GM12873 (cell line): ENCODE measurements at regions not wholly inside any gene's neighbourhood (a gene's known extent, or its start where the extent isn't known, plus 50 kb on each side); places are given as distances from the start of the nearest gene placed in this dataset.

Experiments used
- TF ChIP-seq, protein P1 (sequence below): IDR thresholded peaks from 2 replicates; pipeline ENCODE4 v1.5.1; 2012; ENCODE audit warnings: low read depth, mild to moderate bottlenecking, moderate library complexity, low read length, control low read depth; ENCODE audit not compliant: insufficient read depth; ENCODE audit errors: missing control alignments

DNA sequence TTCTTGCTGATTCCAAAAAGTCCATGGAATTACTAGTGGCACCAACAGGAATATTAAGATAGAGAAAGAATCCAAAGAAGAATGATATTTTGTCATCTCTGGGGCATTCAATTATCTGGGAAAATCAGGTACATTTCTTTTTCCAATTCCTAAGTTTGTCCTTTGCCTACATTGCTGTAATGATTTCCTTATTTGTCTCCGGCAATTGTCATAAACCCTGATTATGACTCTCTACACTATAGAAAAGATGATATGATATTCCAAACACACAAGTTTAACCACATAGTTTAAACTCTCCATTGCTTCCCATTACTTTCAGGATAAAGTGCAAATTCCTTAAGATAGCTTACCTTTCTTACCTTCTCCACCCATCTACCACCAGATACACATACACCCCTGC lies 647.0 kb downstream of the PLPP3 start:
- TF ChIP-seq, protein P1, sequence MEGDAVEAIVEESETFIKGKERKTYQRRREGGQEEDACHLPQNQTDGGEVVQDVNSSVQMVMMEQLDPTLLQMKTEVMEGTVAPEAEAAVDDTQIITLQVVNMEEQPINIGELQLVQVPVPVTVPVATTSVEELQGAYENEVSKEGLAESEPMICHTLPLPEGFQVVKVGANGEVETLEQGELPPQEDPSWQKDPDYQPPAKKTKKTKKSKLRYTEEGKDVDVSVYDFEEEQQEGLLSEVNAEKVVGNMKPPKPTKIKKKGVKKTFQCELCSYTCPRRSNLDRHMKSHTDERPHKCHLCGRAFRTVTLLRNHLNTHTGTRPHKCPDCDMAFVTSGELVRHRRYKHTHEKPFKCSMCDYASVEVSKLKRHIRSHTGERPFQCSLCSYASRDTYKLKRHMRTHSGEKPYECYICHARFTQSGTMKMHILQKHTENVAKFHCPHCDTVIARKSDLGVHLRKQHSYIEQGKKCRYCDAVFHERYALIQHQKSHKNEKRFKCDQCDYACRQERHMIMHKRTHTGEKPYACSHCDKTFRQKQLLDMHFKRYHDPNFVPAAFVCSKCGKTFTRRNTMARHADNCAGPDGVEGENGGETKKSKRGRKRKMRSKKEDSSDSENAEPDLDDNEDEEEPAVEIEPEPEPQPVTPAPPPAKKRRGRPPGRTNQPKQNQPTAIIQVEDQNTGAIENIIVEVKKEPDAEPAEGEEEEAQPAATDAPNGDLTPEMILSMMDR = no peak

DNA sequence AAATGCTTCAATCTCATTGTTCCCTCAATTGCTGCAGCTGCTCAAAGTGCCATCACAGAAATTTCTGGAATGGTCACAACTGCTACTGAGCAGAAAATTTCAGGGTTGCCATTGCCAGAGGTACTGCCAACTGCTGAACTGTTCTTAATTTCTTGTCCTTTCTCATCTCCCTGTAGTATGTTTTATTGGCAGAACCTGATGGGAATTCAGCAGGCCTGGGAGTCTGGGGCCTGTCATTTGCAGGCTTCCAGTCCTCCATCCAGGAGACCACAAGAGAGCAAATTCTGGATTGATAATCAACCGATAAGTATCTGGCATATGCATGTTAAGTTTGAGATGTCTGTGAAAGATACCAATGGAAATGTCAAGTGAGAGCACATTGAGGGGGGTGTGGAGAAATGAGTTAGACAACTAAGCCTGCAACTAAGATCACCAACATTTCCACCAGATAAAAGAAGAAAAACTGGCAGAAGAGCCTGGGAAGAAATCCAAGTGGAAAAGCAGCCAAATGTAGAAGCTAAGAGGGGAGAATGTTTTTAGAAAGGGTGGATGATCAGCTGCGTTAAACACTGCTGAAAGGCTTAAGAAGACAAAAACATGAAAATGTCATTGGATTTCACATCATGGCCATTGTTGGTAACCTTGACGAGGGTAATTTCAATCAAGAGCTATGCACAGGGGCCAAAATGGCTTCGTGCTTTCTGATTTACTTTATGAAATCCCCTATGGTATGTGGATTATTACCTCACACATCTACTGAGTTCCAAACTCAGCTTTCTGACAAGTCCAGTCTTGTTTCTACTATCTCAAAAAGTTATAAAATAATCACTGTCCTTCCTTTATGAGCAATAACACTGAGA lies 648.1 kb downstream of the PLPP3 start:
- TF ChIP-seq, protein P1 = no peak

DNA sequence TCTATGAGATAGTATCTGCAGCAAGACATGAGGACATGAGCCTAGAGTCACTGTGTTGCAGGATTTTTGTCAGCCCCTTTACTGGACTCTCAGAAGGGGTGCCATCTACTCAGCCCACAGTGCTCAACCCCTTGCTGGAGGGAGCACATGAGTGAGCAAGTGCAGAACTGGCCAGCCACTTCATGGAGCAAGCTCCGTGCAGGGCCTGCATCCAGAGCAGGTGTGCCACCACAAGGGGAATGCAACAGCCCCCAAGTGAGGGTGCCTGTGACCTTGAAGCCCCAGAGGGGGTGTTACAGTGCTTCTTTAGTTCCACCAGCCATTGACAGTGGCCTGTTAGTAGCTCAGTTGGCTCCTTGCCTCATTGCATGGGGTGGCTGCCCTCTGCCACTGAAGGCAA lies 649.7 kb downstream of the PLPP3 start:
- TF ChIP-seq, protein P1 = no peak

DNA sequence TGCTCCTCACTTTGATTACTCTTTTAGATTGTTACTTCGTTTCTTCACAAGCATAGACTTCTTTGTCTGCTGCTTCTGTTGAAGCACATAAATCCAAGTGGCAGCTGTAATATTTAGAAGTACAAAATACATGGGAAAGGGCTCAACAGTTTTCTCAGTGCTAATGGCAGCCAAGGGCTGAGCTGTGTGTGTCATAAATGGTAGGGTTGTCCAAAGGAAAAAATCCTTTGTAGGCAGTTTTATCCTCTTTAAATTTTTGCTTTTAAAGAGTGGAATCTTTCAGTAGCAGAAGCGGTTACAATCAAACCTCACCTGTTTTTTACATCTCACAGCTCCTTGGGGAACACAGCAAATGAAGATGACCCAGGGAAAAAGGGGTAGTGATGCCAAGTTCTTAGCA lies 650.8 kb downstream of the PLPP3 start:
- TF ChIP-seq, protein P1 = no peak

DNA sequence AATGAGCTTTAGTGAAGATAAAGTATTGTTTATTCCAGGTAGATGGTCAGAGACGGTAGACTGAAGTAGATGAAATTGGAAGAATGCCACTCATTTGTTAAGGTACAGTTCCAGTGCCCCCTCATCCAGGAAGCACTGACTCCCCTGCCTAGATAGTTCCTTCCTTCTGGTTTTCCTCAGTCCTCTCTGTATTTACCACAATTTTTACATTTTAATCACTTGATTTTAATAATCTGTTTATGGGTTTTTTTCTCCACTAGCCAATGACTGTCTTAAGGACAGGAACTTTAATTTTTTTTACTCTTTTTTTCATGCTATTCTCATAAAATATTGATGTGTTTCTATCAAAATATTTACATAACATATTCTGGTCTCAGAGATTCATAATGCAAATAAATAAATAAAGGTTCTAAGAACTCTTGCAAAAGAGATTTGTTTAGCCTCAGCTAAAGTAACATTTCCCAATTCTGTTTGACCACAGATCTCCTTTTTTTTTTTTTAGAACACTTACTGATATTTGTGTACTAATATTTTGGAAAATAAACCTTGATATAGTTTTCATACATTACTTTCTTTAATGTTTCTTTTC lies 651.6 kb downstream of the PLPP3 start:
- TF ChIP-seq, protein P1 = no peak

DNA sequence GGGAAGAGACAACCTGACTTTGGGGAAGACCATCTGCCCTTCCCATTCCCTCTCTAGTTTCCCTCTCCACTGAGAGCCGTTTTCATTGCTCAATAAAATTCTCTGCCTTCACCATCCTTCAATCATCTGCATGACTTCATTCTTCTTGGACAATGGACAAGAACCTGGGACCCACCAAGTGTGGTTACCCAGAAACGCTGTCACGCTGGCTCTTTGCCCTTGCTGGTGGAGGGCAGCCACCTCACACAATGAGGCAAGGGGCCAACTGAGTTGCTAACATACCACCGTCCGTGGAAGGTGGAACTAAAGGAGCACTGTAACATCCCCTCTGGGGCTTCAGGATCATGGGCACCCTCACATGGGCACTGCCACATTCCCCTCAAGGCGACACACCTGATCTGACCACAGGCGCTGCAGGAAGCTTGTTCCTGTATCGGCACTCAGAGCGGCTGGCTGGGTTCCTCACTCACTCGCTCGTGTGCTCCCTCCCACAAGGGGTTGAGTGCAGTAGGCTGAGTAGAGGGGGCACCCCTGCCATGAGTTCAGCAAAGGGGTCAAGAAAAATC lies 652.4 kb downstream of the PLPP3 start:
- TF ChIP-seq, protein P1 = no peak

DNA sequence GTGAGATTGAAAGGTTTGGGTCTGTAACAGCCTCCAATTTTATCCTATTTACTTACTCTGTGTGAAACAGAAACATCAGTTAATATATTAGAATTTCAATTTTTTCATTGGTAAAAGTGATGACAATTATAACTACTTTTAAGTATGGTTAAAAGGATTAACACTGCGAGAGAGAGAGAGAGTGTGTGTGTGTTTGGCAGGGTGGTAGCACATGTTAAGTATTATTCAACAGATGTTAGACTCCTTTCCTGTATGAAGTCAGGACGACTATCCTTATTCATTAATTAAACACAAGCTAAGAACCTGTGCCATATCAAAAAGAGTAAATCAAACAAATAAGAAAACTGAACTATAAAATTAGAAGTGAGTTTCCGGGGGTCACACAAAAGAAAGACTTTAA lies 662.5 kb downstream of the PLPP3 start:
- TF ChIP-seq, protein P1 = no peak
